Right lobe of liver (tissue), 4 donors: ENCODE measurements at regions not wholly inside any gene's neighbourhood (a gene's known extent, or its start where the extent isn't known, plus 50 kb on each side); places are given as distances from the start of the nearest gene placed in this dataset.

Experiments
- POLR2A ChIP-seq: fragments of 450-650 bp; IDR thresholded peaks from one replicate; pipeline ENCODE4 v1.6.1; 2017; ENCODE audit warnings: antibody characterized with exemption, mild to moderate bottlenecking
- TF ChIP-seq, protein P1 (sequence below), 4 donors: fragments of 200-600 bp in 3 of 4; fragments of 450-650 bp in 1 of 4; IDR thresholded peaks; one replicate each; pipeline versions ENCODE4 v1.5.1 to v1.8.0; 2016 to 2022; ENCODE audit warnings: antibody characterized with exemption in 4 of 4, mild to moderate bottlenecking in 2 of 4
- donor health status: DM: no; HTN: no; CAD: no.
- donor health status: DM: no; HTN: no; CAD: no.
- donor health status: DM: no; HTN: yes; CAD: no.

DNA sequence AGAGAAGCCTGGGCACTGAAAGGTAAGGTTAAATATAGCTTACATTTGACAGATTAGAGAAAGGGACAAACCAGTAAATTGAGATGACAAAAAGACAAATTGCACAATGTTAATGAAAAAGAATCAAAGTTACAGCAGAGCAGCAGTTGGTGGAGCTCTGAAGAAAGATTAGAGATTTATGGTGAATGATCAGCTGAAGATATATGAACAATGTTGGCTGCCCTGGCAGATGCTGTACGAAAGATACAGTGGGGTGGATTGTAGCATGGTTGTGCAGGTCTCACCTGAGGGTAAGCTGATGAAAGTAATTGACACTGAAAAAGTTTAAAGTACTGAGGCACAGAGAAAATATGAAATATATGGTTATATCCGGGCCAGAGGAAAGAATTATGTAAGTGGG lies 492.1 kb downstream of the ARHGEF28 start:
- TF ChIP-seq, protein P1, sequence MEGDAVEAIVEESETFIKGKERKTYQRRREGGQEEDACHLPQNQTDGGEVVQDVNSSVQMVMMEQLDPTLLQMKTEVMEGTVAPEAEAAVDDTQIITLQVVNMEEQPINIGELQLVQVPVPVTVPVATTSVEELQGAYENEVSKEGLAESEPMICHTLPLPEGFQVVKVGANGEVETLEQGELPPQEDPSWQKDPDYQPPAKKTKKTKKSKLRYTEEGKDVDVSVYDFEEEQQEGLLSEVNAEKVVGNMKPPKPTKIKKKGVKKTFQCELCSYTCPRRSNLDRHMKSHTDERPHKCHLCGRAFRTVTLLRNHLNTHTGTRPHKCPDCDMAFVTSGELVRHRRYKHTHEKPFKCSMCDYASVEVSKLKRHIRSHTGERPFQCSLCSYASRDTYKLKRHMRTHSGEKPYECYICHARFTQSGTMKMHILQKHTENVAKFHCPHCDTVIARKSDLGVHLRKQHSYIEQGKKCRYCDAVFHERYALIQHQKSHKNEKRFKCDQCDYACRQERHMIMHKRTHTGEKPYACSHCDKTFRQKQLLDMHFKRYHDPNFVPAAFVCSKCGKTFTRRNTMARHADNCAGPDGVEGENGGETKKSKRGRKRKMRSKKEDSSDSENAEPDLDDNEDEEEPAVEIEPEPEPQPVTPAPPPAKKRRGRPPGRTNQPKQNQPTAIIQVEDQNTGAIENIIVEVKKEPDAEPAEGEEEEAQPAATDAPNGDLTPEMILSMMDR (IDR thresholded peaks at IDR 0.05): no peak
- no peak for TF ChIP-seq POLR2A
